SU-DHL-6 (cell line): ENCODE measurements at regions not wholly inside any gene's neighbourhood (a gene's known extent, or its start where the extent isn't known, plus 50 kb on each side); places are given as distances from the start of the nearest gene placed in this dataset.

ENCODE experiments used
- H2AFZ ChIP-seq: fragments of 200-600 bp; sonication (generic); 2 replicates; pipeline ENCODE4 v1.6.1; 2014; ENCODE audit warnings: low read depth, mild to moderate bottlenecking, moderate library complexity, mixed read lengths, antibody characterized with exemption, low read length; ENCODE audit not compliant: severe bottlenecking
- H3F3A ChIP-seq: fragments of 200-600 bp; shearing (Covaris generic); 2 replicates; pipeline ENCODE4 v1.6.0; 2016; ENCODE audit warnings: antibody characterized with exemption, mild to moderate bottlenecking; ENCODE audit not compliant: insufficient read depth
- H3K27ac ChIP-seq: fragments of 200-600 bp; sonication (generic); 2 replicates; pipeline ENCODE4 v1.5.1; 2016; ENCODE audit warnings: low read depth, mild to moderate bottlenecking, low read length, moderate library complexity, mixed read lengths
- H3K27me3 ChIP-seq: fragments of 200-600 bp; sonication (generic), shearing (Covaris generic); 2 replicates; pipeline ENCODE4 v1.6.0; 2014; ENCODE audit warnings: mild to moderate bottlenecking, low read length
- H3K36me3 ChIP-seq: fragments of 200-600 bp; sonication (generic); 2 replicates; pipeline ENCODE4 v1.6.1; 2014; ENCODE audit warnings: mild to moderate bottlenecking, low read length, mixed read lengths
- H3K4me2 ChIP-seq: fragments of 300-600, 200-600 bp; shearing (Covaris generic), sonication (generic); 2 replicates; pipeline ENCODE4 v1.6.0; 2014; ENCODE audit warnings: low read length, low read depth, mild to moderate bottlenecking; ENCODE audit not compliant: poor library complexity, severe bottlenecking
- H3K4me3 ChIP-seq: fragments of 200-600 bp; sonication (generic); 2 replicates; pipeline ENCODE4 v1.5.1; 2014; ENCODE audit warnings: antibody characterized with exemption, low read length, mild to moderate bottlenecking, mixed read lengths; ENCODE audit not compliant: insufficient read depth, poor library complexity, severe bottlenecking
- H3K79me2 ChIP-seq: fragments of 200-600 bp; sonication (generic); 2 replicates; pipeline ENCODE4 v1.6.1; 2014; ENCODE audit warnings: mild to moderate bottlenecking, low read length, moderate library complexity; ENCODE audit not compliant: insufficient read depth
- H3K9ac ChIP-seq: fragments of 200-600 bp; sonication (generic); 2 replicates; pipeline ENCODE4 v1.7.0; 2014; ENCODE audit warnings: mild to moderate bottlenecking, low read length
- H3K9me2 ChIP-seq: fragments of 200-600 bp; sonication (generic); replicated peaks from 2 replicates; pipeline ENCODE4 v1.6.1; 2014; ENCODE audit warnings: low read length; ENCODE audit not compliant: insufficient read depth
- H3K9me3 ChIP-seq: fragments of 200-600 bp; sonication (generic); 2 replicates; pipeline ENCODE4 v1.6.1; 2014; ENCODE audit warnings: low read length, mixed read lengths; ENCODE audit not compliant: insufficient read depth
- H4K20me1 ChIP-seq: fragments of 200-600 bp; sonication (generic); 2 replicates; pipeline ENCODE4 v1.6.1; 2014; ENCODE audit warnings: low read depth, mild to moderate bottlenecking, antibody characterized with exemption, low read length, moderate library complexity, mixed read lengths
- EZH2phosphoT487 ChIP-seq: fragments of 200-600 bp; sonication (generic), shearing (Covaris generic); conservative IDR thresholded peaks from 2 replicates; pipeline ENCODE4 v1.6.1; 2018; ENCODE audit warnings: mild to moderate bottlenecking, antibody characterized with exemption, low read length, moderate library complexity, mixed read lengths
- TF ChIP-seq, protein P1 (sequence below): fragments of 200-600 bp; sonication (generic); IDR thresholded peaks from one replicate; pipeline ENCODE4 v1.5.1; 2017; ENCODE audit warnings: antibody characterized with exemption, mild to moderate bottlenecking, low read length, moderate library complexity; ENCODE audit not compliant: insufficient read depth, poor library complexity, severe bottlenecking

DNA sequence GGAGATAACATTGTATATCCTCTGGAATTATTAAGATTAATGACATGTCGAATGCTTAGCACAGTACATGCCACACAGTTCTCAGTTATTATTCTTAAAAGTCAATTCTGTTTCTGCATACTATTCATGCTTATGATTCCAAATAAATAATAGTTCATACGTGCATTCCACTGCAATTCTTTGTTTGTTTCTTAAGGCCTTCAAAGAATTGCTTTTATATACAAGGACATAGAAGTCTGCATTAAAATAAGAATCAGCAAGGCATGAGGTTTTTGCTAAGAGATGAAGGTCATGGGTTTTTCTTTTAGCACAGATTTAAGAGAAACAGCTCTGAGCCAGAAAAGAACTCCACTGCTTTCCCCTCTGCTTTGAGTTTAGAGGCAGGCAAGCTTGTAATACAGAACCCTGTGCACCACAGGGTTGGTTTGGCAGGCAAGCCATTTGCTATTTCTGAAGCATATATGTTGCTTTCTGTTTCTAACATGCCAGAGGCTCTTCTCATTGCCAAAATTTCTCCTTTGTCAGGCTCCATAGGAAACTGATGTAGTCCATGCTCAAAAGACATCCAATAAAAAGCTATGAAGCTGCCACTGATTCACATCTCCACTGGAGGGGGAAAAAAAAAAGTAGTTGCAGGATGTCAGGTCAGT lies 420.6 kb upstream of the TYRP1 start:
- no peaks in the 10 kb centered on the region for H3K27me3 ChIP-seq
- TF ChIP-seq, protein P1, sequence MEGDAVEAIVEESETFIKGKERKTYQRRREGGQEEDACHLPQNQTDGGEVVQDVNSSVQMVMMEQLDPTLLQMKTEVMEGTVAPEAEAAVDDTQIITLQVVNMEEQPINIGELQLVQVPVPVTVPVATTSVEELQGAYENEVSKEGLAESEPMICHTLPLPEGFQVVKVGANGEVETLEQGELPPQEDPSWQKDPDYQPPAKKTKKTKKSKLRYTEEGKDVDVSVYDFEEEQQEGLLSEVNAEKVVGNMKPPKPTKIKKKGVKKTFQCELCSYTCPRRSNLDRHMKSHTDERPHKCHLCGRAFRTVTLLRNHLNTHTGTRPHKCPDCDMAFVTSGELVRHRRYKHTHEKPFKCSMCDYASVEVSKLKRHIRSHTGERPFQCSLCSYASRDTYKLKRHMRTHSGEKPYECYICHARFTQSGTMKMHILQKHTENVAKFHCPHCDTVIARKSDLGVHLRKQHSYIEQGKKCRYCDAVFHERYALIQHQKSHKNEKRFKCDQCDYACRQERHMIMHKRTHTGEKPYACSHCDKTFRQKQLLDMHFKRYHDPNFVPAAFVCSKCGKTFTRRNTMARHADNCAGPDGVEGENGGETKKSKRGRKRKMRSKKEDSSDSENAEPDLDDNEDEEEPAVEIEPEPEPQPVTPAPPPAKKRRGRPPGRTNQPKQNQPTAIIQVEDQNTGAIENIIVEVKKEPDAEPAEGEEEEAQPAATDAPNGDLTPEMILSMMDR: no peak
- no peak for TF ChIP-seq EZH2phosphoT487
- no peak overlapping the region for H3K4me3 ChIP-seq
- no peaks in the 10 kb centered on the region for H3K36me3 ChIP-seq
- no peaks in the 10 kb centered on the region for H3K9me3 ChIP-seq
- H3K27ac ChIP-seq: no peak overlapping the region
- no peaks in the 10 kb centered on the region for H4K20me1 ChIP-seq
- no peak overlapping the region for H2AFZ ChIP-seq
- H3K9me2 ChIP-seq: no peaks in the 10 kb centered on the region; the same call in 1 of the 2 replicates
- H3K79me2 ChIP-seq: no peaks in the 10 kb centered on the region
- no peak overlapping the region for H3K9ac ChIP-seq
- H3K4me2 ChIP-seq: no peak overlapping the region
- no peaks in the 10 kb centered on the region for H3F3A ChIP-seq

DNA sequence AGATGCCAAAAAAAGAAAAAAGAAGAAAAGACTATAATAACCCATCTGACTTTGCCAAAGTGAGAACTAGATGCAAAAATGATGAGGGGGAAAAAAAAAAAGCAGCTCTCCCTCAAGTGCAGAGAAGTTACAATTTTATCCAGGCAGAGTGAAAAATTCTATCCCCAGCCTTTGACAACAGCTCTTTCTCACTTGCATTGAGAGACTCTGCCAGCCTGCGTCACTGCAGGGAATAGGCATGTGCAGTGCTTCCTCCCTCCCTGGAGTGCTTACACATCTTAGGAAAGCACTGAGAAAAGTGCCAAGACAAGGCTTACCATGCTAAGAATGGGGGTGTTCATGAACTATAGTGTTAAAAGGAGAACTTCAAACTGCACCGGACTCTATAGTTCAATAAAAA lies 418.6 kb upstream of the TYRP1 start:
- H3K27me3 ChIP-seq: no peaks in the 10 kb centered on the region
- no peaks in the 10 kb centered on the region for H3K36me3 ChIP-seq
- H3K9ac ChIP-seq: no peak overlapping the region
- H3F3A ChIP-seq: no peaks in the 10 kb centered on the region
- TF ChIP-seq EZH2phosphoT487: no peak
- TF ChIP-seq, protein P1: no peak
- H3K4me3 ChIP-seq: no peak overlapping the region
- H3K9me3 ChIP-seq: no peaks in the 10 kb centered on the region
- H2AFZ ChIP-seq: no peak overlapping the region
- H4K20me1 ChIP-seq: no peaks in the 10 kb centered on the region
- H3K27ac ChIP-seq: no peak overlapping the region
- no peaks in the 10 kb centered on the region for H3K79me2 ChIP-seq
- H3K9me2 ChIP-seq: no peaks in the 10 kb centered on the region; the same call in 1 of the 2 replicates
- H3K4me2 ChIP-seq: no peak overlapping the region

DNA sequence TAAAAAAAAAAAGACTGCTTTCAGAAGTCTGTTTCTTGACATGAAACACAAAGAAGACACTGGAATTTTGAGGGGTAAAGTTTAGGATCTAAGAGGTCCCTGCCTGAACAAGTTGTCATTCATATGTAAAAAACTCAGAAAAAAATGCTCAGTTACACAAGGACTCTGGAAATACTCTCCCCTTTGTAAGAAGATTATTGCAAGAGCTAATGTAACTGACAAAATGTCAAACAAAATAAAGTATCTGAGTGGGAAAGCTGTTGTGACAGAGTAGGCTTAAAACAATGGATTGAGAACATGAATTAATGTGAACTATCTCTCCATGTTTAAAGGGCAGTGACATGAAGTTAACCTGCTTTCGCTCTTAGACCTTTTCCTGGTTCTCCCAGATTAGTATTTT lies 416.7 kb upstream of the TYRP1 start:
- no peaks in the 10 kb centered on the region; the same call in 1 of the 2 replicates for H3K9me2 ChIP-seq
- H3F3A ChIP-seq: no peaks in the 10 kb centered on the region
- no peaks in the 10 kb centered on the region for H3K9me3 ChIP-seq
- H3K79me2 ChIP-seq: no peaks in the 10 kb centered on the region
- H3K9ac ChIP-seq: no peak overlapping the region
- TF ChIP-seq, protein P1: no peak
- no peak for TF ChIP-seq EZH2phosphoT487
- no peaks in the 10 kb centered on the region for H3K36me3 ChIP-seq
- H3K27me3 ChIP-seq: no peaks in the 10 kb centered on the region
- no peak overlapping the region for H2AFZ ChIP-seq
- no peak overlapping the region for H3K4me2 ChIP-seq
- no peak overlapping the region for H3K4me3 ChIP-seq
- H4K20me1 ChIP-seq: no peaks in the 10 kb centered on the region
- H3K27ac ChIP-seq: no peak overlapping the region
